ENCODE measurements at regions not wholly inside any gene's neighbourhood (a gene's known extent, or its start where the extent isn't known, plus 50 kb on each side); places are given as distances from the start of the nearest gene placed in this dataset.

GRCh38 chr6:119845161-119845560, 495.6 kb upstream of the MAN1A1 start:
- no peak for TF ChIP-seq CTCF (IDR thresholded peaks at IDR 0.05; ENCODE audit: low read depth, low read length)
- TF ChIP-seq EZH2phosphoT487 (IDR thresholded peaks at IDR 0.05; ENCODE audit: low read depth), result no peak
